H9 (cell line): ENCODE measurements at regions not wholly inside any gene's neighbourhood (a gene's known extent, or its start where the extent isn't known, plus 50 kb on each side); places are given as distances from the start of the nearest gene placed in this dataset.

ENCODE experiments used
- DNase-seq: peaks from one replicate; pipeline ENCODE4 v3.0.0-alpha.2; 2017
- H2AFZ ChIP-seq: one replicate; pipeline ENCODE4 v1.6.1; 2013; ENCODE audit warnings: mild to moderate bottlenecking, low read length, control low read depth, moderate library complexity
- H2AK5ac ChIP-seq: 2 replicates; pipeline ENCODE4 v1.6.1; 2013; ENCODE audit warnings: low read length, control low read depth, mixed read lengths; ENCODE audit not compliant: insufficient read length
- H2BK120ac ChIP-seq: one replicate; pipeline ENCODE4 v1.6.1; 2013; ENCODE audit warnings: low read depth, mild to moderate bottlenecking, low read length, control low read depth, inconsistent platforms; ENCODE audit not compliant: poor library complexity, severe bottlenecking
- H2BK12ac ChIP-seq: 2 replicates; pipeline ENCODE4 v1.6.1; 2013; ENCODE audit warnings: low read length, control low read depth, mixed read lengths, low read depth; ENCODE audit not compliant: insufficient read length
- H2BK15ac ChIP-seq: 2 replicates; pipeline ENCODE4 v1.6.1; 2013; ENCODE audit warnings: low read depth, low read length, control low read depth
- H2BK20ac ChIP-seq: one replicate; pipeline ENCODE4 v1.6.1; 2013; ENCODE audit warnings: low read depth, mild to moderate bottlenecking, low read length, control low read depth, inconsistent platforms; ENCODE audit not compliant: poor library complexity, severe bottlenecking
- H2BK5ac ChIP-seq: 2 replicates; pipeline ENCODE4 v1.6.1; 2013; ENCODE audit warnings: low read length, control low read depth, mixed read lengths; ENCODE audit not compliant: insufficient read length
- H3K14ac ChIP-seq: 2 replicates; pipeline ENCODE4 v1.6.1; 2013; ENCODE audit warnings: low read length, control low read depth; ENCODE audit not compliant: insufficient read depth
- H3K18ac ChIP-seq: 2 replicates; pipeline ENCODE4 v1.6.1; 2013; ENCODE audit warnings: low read depth, mild to moderate bottlenecking, mixed read lengths, low read length, control low read depth; ENCODE audit not compliant: insufficient read length
- H3K23ac ChIP-seq: 2 replicates; pipeline ENCODE4 v1.6.1; 2013; ENCODE audit warnings: low read length, control low read depth, mixed read lengths, low read depth; ENCODE audit not compliant: insufficient read length
- H3K23me2 ChIP-seq: 2 replicates; pipeline ENCODE4 v1.6.1; 2013; ENCODE audit warnings: low read depth, mild to moderate bottlenecking, mixed read lengths, low read length, control low read depth; ENCODE audit not compliant: insufficient read length, poor library complexity, severe bottlenecking
- H3K27ac ChIP-seq: 2 replicates; pipeline ENCODE4 v1.5.1; 2013; ENCODE audit warnings: low read length, control low read depth, mixed read lengths, low read depth; ENCODE audit not compliant: insufficient read length
- H3K27me3 ChIP-seq: 2 replicates; pipeline ENCODE4 v1.6.1; 2013; ENCODE audit warnings: low read length, control low read depth, inconsistent platforms; ENCODE audit not compliant: insufficient read depth
- H3K4ac ChIP-seq: 2 replicates; pipeline ENCODE4 v1.6.1; 2013; ENCODE audit warnings: low read depth, mild to moderate bottlenecking, control low read depth, inconsistent platforms, low read length, moderate library complexity
- H3K4me1 ChIP-seq: 2 replicates; pipeline ENCODE4 v1.6.1; 2013; ENCODE audit warnings: low read length, control low read depth, inconsistent platforms; ENCODE audit not compliant: insufficient read depth
- H3K4me2 ChIP-seq: 2 replicates; pipeline ENCODE4 v1.6.1; 2013; ENCODE audit warnings: low read length, control low read depth, mixed read lengths; ENCODE audit not compliant: insufficient read length, insufficient read depth
- H3K56ac ChIP-seq: 2 replicates; pipeline ENCODE4 v1.6.1; 2013; ENCODE audit warnings: low read depth, mild to moderate bottlenecking, mixed read lengths, low read length, control low read depth; ENCODE audit not compliant: insufficient read length
- H3K79me1 ChIP-seq: 2 replicates; pipeline ENCODE4 v1.6.1; 2013; ENCODE audit warnings: low read depth, mild to moderate bottlenecking, moderate library complexity, low read length, control low read depth, inconsistent platforms; ENCODE audit not compliant: insufficient read depth, poor library complexity, severe bottlenecking
- H3K79me2 ChIP-seq: 2 replicates; pipeline ENCODE4 v1.6.1; 2013; ENCODE audit warnings: low read length, control low read depth, inconsistent platforms; ENCODE audit not compliant: insufficient read depth
- H3K9ac ChIP-seq: 2 replicates; pipeline ENCODE4 v1.6.1; 2013; ENCODE audit warnings: low read length, control low read depth, mixed read lengths; ENCODE audit not compliant: insufficient read length; ENCODE audit errors: extremely low read depth
- H3K9me3 ChIP-seq: one replicate; pipeline ENCODE4 v1.6.1; 2013; ENCODE audit warnings: low read depth, low read length, inconsistent platforms; ENCODE audit not compliant: control insufficient read depth
- H3T11ph ChIP-seq: one replicate; pipeline ENCODE4 v1.6.1; 2013; ENCODE audit warnings: mild to moderate bottlenecking, low read length, control low read depth, inconsistent platforms
- H4K20me1 ChIP-seq: one replicate; pipeline ENCODE4 v1.6.1; 2013; ENCODE audit not compliant: control insufficient read depth, insufficient read length, insufficient read depth
- H4K5ac ChIP-seq: 2 replicates; pipeline ENCODE4 v1.6.1; 2013; ENCODE audit warnings: low read depth, mild to moderate bottlenecking, mixed read lengths, low read length, control low read depth; ENCODE audit not compliant: insufficient read length
- H4K8ac ChIP-seq: replicated peaks from 2 replicates; pipeline ENCODE4 v1.6.1; 2013; ENCODE audit warnings: low read length, control low read depth, mixed read lengths, low read depth; ENCODE audit not compliant: insufficient read length
- H4K91ac ChIP-seq: 2 replicates; pipeline ENCODE4 v1.6.1; 2013; ENCODE audit warnings: low read depth, mild to moderate bottlenecking, moderate library complexity, mixed read lengths, low read length, control low read depth; ENCODE audit not compliant: insufficient read length
- H3K27ac Mint-ChIP-seq, 3 experiments: 2 replicates in 2 of 3; 3 replicates in 1 of 3; pipeline ENCODE4 v1.8.0; 2020 to 2021; ENCODE audit warnings: mixed read lengths in 3 of 3, mild to moderate bottlenecking in 1 of 3, moderate library complexity in 1 of 3
- H3K27me3 Mint-ChIP-seq: 2 replicates; pipeline ENCODE4 v1.8.0; 2021; ENCODE audit warnings: low read depth, mild to moderate bottlenecking, moderate library complexity, mixed read lengths
- H3K36me3 Mint-ChIP-seq, 3 experiments: 2 replicates in 2 of 3; 3 replicates in 1 of 3; pipeline ENCODE4 v1.8.0; 2020 to 2021; ENCODE audit warnings: low read depth in 3 of 3, mixed read lengths in 3 of 3; ENCODE audit not compliant: insufficient read depth in 1 of 3
- H3K4me1 Mint-ChIP-seq, 2 experiments: 2 replicates each; pipeline ENCODE4 v1.8.0; 2020; ENCODE audit warnings: mixed read lengths in 2 of 2
- H3K4me3 Mint-ChIP-seq, 2 experiments: 2 replicates in 1 of 2; 3 replicates in 1 of 2; pipeline ENCODE4 v1.8.0; 2020 to 2021; ENCODE audit warnings: mild to moderate bottlenecking in 2 of 2, mixed read lengths in 2 of 2, moderate library complexity in 1 of 2
- H3K9me3 Mint-ChIP-seq, 2 experiments: 2 replicates in 1 of 2; 3 replicates in 1 of 2; pipeline ENCODE4 v1.8.0; 2020; ENCODE audit warnings: mild to moderate bottlenecking in 2 of 2, mixed read lengths in 2 of 2, moderate library complexity in 1 of 2
- CTCF ChIP-seq: fragments of 200-600 bp; sonication (generic); conservative IDR thresholded peaks from 3 replicates; pipeline ENCODE4 v1.8.0; 2021; ENCODE audit warnings: antibody characterized with exemption, mild to moderate bottlenecking
- WGBS: extraction: QIAGEN DNeasy Blood & Tissue Kit; methylation state at CpG from one replicate; pipeline ENCODE4 v1.1.7; 2013; ENCODE audit warnings: missing lambda C conversion rate, low lambda C conversion rate, mixed read lengths; ENCODE audit not compliant: insufficient read length; ENCODE audit errors: extremely low coverage; 5-methylcytosine and 5-hydroxymethylcytosine counted together

GRCh38 chr11:32225571-32226285, 134.9 kb downstream of the RCN1 start:
- Histone ChIP-seq H3K79me2 (no peaks in the 10 kb centered on the region), H3K27ac (no peak overlapping the region), H4K20me1 (no peaks in the 10 kb centered on the region), H3K27me3 (no peaks in the 10 kb centered on the region), H3K9ac (no peak overlapping the region), H3K9me3 (no peaks in the 10 kb centered on the region), H3K4ac (no peak overlapping the region), H2BK120ac (no peak overlapping the region), H4K8ac (no peak overlapping the region), H3K4me2 (no peak overlapping the region), H2BK12ac (no peak overlapping the region), H2AK5ac (no peak overlapping the region), H3K18ac (no peak overlapping the region), H2BK20ac (no peak overlapping the region), H2BK5ac (no peak overlapping the region), H3K4me1 (no peaks in the 10 kb centered on the region), H3K23ac (no peak overlapping the region), H2AFZ (no peak overlapping the region), H3K56ac (no peak overlapping the region), H3K14ac (no peak overlapping the region), H3T11ph (no peak overlapping the region), H3K23me2 (no peaks in the 10 kb centered on the region), H3K79me1 (no peaks in the 10 kb centered on the region), H4K91ac (no peak overlapping the region), H2BK15ac (no peak overlapping the region), H4K5ac (no peak overlapping the region)
- no peak for TF ChIP-seq CTCF
- no peaks in the 10 kb centered on the region for H3K27me3 Mint-ChIP-seq
- WGBS, result no CpG with 5 or more reads among the region's 14 CpGs
- H3K4me1 Mint-ChIP-seq, result peaks cover 0 to 6% of the 10 kb centered on the region in 2 experiments; a peak in 3 of 4 replicates
- H3K9me3 Mint-ChIP-seq, result no peaks in the 10 kb centered on the region
- DNase-seq, result no peak
- H3K36me3 Mint-ChIP-seq, result no peaks in the 10 kb centered on the region
- H3K4me3 Mint-ChIP-seq, result no peak overlapping the region
- H3K27ac Mint-ChIP-seq, result no peak overlapping the region; a peak in 1 of 7 replicates
